ENCODE measurements at regions not wholly inside any gene's neighbourhood (a gene's known extent, or its start where the extent isn't known, plus 50 kb on each side); places are given as distances from the start of the nearest gene placed in this dataset.

DNA sequence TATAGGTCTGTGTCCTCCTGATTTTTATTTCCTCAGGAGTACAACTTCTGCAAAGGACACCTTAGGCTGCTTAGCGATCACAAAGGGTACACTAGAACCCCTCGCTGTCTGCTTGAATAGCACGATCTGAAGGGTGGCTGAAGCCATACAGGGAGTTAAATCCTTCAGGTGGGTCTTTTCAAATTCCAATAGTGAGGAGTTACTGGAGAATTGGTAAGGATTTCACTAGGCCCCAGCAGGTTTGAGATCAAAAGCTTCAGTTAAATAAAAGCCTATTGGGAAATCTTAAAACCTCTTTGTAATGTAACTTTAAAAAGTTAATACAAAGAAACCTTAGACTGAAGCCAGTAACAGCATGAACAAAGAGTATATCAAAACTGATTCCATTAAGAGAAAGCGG, 613.1 kb downstream of the ZEB2 start:
- DNase-seq, result no peak

DNA sequence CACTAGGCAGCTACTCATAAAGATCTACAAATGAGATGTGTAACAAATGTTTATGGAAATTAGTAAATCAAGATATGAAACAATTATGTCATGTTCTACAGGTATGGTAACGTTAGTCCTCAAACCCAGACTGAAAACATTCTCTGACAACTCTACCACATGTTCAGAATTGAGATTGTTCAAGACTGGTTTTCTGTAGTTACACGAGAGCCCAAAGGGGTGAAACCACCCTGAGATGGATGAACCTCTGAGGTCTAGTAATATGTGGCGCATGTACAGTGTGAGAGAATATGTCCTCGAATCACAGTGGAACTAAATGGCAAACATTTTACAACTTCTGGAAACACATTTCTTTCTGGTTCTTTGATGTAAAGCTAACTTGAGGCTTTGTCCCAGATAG, 614.3 kb downstream of the ZEB2 start:
- DNase-seq, result no peak

DNA sequence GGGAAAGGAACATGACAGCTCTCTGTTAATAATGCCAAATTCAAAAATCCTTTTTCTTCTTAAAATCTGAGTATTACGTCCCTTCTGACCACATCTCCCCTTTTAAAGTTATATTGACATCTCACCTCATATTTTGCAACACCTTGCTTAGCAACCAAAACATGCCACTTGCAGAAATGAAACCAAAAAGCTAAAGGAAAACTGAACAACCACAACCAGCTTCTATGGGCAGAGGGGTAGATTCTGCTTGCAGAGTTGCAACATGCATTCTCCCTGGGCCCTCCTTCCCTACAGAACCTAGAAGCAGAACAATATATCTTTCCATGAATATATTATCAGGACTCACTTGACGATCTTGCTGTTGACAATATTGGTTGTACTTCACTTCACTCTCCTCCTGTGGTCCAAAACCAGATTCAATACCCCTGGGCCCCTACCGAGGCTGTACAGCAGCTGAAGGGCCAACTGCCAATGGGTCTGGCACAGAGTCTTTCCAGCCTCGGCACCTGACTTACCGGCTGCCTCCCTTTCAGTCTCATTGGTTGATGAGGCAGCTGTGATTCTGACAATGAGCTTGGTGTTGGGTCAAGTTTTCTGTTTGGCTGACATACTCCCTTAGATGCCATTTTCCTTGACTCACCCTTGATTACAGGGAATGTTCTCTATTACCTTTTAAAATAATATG, 616.6 kb downstream of the ZEB2 start:
- no peak for DNase-seq

DNA sequence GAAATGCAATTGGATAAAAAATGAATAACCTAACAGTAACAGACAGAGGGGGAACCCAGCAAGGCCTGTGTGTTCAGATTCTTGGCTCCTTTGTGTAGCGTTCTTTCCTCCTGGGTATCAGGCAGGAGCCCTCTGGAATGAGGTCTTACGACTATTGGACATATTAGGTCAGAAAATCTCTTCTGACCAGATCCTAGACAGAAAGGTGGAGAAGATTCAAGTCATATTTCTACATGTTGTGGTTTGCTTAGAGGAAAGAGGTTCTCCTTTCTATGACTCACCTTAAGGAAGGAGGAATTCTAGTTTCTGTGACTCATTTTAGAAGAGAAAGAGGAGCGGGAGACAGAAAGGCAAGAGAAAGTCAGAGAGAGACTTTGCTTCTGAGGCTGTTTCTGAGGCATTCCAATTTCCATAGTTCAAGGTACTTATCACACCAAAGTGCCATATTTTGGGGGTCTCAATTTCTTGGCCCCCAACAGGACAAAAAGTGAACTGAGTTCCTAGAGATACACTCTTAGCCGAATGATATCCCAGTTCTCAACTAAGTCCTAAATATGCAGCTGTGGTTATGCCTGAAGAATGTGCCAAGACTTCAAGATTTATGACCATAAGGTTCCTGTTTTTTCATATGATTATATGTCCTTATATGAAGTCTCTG, 618.6 kb downstream of the ZEB2 start:
- DNase-seq, result no peak

DNA sequence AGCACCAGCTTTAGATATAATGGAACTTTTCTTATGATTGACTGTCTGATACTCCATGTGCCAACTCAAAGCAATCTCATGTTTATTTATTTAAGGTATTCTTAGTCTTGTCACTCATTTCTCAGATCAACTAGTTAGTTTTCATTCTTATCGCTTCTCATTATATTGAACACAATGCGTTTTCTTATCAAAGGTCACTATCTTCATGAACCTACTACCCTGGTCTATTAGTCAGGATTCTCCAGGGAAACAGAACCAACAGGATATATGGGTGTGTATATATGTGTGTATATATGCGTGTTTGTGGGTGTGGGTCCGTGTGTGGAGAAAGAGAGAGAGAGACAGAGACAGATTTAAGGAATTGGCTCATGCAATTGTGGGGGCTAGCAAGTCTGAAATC, 619.9 kb downstream of the ZEB2 start:
- no peak for DNase-seq

DNA sequence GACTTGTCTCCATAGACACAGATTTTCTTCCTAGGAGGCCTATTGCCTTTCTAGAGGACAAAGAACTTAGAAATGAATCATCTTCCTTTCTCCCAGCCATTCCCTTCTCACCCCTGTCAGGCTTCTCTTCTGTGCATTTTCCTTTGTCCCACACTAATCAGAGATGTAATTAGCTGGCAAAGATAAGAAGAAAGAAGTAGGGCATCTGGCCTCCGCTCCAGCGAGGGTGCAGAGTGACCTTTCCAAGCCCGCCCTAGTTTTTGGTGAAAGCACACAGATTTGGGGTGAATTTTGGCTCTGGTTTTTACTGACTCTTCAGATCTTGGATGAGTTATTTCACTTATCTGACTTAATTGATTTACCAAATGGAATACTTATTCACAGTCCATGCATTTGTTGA, 626.5 kb downstream of the ZEB2 start:
- no peak for DNase-seq

DNA sequence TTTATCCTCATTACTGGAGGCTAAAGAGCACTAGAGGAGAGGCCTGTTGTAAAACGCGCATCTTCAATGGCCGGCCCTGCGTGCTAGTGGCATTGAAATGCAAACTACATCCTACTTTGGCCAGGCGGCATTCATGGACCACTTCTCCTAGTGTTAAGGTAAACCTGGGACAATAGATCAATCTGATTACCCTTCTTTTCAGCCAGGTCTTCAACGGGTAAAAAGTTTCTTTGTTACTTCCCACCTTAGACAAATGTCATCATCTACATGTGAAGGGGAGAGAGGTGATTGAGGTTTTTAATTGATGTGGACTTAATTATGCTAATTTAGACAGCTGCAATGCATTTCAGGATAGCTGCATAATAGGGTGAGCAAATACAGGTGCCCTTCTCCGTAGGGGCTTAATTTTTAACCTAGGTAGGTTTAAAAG, 628.0 kb downstream of the ZEB2 start:
- no peak for DNase-seq

DNA sequence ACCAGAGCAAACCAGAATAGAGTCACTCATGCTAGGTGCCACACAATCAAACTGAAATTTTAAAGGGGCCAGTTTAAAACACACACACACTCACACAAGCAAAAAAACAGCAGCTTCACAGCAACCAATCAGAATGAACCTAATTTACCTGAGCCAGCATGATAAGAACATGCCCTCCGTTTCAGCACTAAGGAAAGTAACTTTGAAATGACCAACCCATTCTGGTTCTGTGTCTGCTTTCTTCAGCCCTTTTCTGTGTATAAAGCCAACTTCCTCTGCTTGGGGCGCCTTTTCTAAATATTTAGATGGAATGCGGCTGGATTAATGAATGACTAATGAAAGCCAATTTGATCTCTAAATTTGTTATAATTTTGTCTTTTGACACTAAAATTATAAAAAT, 629.1 kb downstream of the ZEB2 start:
- no peak for DNase-seq

DNA sequence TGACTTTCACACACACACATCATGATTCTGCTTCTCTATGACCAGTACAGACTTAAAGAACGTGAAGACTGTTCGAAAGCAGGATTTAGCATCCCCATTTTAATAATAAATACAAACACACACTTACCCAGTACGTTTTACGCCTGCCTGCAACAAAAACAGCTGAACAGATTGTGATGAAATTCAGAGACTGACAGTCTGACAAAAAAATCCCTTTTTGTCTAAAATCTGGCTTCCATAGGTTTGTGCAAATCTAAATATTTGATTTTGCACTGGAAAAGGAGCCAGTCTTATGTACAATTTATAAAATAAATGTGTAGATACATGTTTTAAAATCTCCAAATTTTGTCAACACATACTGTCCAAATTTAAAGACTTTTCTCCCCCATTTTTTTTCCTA, 630.7 kb downstream of the ZEB2 start:
- DNase-seq, result no peak

DNA sequence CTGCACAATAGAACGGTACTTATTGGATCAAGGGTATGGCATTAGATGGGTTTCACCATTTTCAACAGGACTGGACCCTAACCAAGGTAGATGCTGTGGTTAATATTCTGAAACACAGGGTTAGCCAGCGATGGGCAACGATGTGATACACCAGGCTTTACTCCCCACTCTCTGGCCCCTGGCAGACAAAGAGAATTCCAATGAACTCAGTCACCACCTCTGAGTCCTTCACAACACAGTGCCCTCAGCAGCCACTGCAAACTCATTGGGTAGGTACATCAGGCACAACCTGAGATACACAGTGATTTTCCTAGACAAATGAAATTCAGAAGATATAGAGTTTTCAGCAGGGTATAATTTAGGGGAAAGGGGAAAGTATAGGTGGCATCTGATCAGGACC, 634.5 kb downstream of the ZEB2 start:
- no peak for DNase-seq

DNA sequence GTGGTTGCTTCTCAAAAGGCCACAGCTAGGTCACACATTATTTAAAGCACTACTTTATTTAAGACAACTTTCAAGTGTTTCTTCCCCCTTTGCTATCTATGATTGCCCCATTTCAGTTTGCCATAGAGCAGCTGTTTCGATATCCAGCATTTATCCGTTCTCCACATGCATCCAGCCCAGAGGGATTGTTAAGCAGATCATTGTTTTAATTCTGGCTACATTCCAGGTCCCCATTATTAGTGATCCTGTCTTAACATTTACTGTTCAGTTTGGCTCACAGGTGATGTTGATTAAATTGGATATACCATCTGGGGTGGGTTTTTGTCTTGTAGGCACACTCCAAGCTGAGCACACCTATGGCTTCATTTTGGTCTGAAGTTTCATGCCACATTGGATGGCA, 638.7 kb downstream of the ZEB2 start:
- DNase-seq, result no peak

DNA sequence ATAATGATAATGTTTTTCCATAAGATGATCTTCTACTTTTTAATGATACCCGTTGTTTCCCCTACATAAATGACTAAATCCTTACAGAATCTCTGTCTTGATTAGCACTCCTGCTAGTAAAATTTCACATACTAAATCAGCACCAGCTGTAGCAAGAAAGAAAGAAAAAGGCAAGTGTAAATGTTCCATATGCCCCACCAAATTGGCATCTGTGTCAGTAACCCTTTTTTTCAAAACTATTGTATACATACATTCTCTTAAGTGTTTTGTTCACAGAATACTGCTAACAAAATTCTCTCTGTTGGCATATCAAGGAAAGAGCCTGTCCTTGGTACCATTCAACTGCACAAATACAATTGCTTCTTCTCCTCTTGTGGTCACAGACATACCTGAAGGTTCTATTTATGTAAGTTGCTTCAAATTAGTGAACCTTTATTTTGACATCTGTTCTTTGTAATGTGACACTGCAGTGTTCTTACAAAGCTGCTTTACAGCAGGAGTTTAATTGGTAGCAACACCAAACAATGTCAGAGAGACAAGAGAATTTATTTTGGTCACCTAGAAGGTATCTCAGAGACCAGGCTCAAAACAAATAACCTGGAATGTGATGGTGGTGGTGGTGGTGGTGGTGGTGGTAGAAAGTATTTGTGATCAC, 641.9 kb downstream of the ZEB2 start:
- no peak for DNase-seq

DNA sequence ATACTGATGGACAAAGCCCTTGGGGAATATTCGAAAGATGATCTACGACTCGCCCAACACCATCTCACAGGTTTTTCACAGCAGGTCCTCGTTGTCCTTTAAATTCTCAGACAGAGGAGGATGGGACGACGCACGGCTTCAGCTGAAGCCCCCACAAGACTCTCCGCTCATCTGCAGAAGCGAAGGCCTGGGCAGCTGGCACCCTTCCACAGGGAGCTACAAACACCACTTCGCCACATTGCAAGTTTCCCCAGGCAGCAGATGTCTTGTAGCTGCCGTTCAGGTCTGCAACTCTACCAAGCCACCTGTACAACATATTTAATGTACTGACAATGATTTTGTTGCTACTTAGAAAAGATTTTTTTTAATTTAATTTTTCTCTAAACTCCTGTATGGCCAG, 642.9 kb downstream of the ZEB2 start:
- DNase-seq, result no peak

DNA sequence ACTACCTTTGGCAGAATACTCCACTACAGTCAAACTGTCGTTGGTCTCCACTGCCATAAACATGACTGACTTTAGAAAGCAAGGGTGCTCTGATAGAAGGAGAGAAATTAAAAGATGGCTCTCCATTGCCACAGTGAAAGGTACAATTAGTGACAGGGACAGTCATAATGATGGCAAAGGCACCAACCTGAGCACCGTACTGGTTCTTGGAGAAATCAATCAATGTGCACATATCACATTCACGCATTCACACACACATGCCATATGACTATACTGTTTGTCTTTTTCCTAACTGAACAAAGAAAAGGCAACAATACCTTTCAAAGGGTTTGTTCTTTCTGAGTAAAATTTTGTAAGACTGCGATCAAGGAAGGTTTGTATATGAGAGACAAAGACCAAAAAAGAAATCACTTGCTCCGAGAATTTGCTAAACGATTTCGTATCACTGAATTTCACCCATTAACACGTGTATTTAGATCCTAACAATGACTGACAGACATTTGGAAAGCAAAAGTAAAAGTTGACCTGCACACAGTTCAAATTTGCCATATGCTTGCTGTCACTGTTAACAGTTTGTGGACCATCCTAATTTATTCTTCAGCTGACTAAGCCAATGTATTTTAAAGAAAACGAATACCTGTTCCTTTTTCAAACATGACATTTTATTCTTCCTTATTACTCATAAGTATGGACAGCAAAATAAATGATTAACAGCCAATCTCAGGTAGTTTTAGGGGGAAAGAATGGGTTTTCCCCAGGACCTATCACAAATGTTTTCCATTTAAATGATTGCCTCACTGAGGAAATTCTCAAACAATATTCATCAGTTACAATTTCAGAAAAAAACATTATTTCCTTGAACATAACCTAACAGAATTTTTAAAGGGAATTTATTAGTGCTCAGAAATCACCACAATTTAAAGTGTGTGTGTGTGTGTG, 644.4 kb downstream of the ZEB2 start:
- no peak for DNase-seq

DNA sequence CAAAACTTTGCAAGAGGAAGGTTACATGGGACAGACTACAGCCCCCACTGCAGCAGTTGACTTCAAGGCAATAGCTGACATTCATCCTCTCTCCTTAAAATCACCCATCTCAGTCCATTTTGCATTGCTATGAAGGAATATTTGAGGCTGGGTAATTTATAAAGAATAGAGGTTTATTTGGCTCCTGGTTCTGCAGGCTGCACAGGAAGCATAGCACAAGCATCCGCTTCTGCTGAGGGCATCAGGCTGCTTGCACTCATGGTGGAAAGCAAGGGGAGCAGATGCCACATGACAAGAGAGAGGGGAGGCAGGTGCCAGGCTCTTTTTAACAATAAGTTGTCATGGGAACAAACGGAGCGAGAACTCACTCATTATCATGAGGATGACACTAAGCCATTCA, 646.0 kb downstream of the ZEB2 start:
- DNase-seq, result no peak

DNA sequence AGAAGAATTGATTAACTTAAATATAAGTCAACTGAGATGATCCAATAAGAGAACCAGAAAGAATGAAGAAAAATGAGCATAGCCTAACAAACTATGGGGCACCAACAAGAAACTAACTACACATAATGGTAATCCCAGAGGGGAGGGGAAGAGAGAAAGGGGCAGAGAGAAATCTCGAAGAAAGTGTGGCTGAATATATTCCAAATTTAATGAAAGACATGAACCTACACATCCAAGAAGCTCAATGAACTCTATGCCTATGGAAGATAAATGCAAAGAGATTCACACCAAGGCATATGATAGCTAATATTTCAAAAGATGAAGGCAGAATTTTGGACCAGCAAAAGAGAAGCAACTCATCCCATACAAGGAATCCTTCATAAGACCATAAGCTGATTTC, 649.2 kb downstream of the ZEB2 start:
- no peak for DNase-seq

DNA sequence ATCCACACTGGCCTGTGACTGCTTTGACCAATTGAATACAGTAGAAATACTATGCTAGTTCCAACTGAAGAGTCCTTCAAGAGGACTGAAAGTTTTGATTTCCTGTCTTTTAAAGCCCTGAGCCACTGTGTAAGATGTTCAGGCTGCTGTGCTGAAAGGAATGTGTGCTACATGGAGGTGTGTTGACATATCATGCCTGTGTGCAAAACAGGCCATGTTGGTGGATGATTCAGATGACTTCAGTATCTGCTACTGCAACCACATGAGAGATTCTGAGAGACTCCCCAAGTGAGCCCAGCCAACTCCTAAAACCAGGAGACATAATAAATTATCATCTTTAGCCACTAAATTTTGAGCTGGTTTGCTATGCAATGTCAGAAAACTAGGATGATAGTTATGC, 662.9 kb downstream of the ZEB2 start:
- no peak for DNase-seq

DNA sequence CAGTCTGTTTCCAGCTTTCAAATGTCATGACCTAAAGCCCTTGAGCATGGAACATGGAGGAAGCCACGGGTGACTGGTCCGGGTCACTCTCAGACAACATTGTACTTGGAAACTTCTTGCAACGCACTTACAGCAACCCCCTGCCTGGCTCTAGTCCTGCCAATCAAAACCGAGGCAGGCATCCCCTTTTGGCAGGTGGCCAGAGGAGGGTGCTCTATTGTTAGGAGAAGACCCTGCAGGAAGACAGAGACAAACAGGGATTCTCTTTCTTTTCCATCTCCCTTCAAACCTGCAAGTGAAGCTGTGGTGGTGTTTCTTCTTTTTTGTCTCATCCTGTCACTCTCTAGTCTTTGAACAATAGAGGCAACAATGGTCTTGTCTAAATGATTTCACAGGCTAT, 667.2 kb downstream of the ZEB2 start:
- no peak for DNase-seq

DNA sequence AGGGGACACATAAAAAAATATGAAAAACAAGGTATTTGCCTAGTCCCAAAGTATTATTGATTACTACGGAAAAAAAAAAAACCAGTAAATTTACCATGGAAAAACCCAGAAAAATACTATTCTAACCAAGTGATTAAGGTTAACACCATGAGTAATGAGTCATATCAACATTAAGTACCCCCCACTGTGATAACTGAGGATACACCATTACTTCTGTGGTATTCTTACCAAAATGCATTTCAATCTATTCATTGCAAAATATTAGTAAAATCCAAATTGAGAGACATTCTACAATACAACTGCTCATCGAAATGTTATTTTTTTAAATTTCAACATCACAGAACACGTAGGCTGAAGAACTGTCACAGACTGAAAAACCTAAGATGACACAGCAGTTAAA, 669.8 kb downstream of the ZEB2 start:
- DNase-seq, result no peak

DNA sequence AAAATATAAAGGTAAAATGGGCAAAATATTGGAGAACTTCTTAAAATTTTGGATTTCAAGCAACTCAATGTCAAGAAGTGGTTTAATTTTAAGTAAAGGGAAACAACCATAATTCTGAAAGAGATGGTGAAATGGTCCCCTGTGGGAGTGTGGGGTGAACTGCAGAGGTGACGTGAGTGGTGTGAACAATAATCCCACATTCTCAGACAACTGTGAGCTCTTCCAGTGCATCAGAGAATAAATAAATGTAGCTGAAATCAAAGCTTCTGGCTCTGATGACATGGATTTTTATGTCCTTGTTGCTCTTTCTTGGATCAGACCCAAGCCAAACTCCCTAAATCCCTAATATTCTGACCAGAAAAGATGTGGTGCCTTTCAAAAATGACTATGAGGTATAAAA, 672.7 kb downstream of the ZEB2 start:
- DNase-seq, result no peak

DNA sequence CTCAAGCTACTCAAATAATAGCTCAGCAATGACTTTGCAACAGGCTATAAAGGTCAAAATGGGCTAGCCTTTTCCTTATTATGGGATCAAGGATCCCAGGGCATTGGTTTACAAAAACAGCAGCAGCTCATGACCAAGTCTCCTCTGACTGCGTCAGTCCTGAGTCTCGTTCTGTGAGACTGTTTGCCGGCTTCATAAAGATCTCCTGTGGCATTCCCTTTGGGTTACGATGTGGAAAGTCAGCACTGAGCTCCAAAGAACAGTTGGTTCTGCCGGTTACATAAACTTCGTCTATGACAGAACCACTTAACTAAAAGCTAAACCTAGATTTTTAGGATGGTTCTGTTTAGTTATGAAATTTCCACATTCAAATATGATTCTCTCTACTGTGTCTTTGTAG, 674.9 kb downstream of the ZEB2 start:
- DNase-seq, result no peak

DNA sequence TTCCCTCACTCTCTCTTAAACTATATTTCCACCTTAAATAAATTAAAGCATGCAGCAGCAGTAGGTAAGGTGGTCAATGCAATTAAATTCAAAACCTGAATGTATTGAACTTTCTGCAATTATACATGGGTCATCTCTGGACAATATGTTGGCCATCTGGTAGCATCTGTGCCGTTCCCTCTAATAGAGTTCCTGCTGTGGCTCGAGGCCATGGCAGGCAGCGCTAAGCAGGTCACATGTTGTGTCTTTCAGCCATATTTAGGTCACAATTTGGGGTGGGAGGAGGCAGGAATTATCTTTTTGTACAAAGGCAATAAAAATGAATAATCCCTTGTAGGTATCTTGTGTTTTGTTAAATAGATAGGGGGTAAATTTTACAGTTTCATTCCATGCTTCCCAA, 676.2 kb downstream of the ZEB2 start:
- DNase-seq, result no peak

DNA sequence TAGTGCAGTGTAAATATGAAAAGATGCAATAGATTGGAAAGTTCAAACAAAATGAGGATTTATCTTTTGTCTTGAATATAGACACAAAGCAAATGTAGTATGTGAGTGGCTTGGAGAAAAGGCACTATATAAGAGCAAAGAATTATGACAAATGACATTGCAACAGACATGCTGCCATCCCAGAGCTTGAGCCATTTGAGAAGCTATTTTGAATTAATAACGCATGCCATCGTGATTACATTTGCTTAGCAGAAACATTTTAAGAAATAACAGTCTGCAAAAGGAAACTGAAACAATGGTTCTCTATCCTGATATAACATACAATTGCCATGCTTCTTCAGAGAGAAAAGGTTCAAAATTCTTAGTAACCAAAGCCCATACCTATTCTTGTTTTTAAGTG, 677.1 kb downstream of the ZEB2 start:
- DNase-seq, result no peak

DNA sequence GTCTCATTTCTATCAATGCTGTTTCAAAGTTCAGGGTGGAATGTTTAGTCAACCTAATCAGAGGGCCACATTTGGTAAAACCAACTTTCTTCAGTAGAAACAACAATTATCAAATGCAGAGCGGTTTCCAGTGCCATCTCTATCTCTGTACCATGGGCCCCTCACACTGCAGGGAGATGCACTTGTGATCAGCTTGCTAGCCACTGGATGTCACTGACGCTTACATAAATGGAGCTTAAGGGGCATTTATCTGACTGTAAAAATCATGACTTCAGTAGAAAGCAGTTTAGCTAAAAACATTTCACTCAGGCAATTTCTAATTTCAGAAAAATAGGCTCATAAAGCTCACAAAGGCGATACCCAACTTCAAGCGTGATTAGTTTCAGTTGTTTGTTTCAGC, 678.0 kb downstream of the ZEB2 start:
- DNase-seq, result no peak
